SK-N-SH (cell line): ENCODE measurements at regions not wholly inside any gene's neighbourhood (a gene's known extent, or its start where the extent isn't known, plus 50 kb on each side); places are given as distances from the start of the nearest gene placed in this dataset.

Experiments used
- CTCF ChIA-PET: fragments of 300-600, 350-600 bp; formaldehyde crosslinking; extraction: SDS; loops from one replicate; lab custom pipeline; 2021; lab: Yijun Ruan, JAX
- POLR2A ChIA-PET: fragments of 350-600 bp; sonication (Branson Sonifier 250); formaldehyde crosslinking; extraction: SDS; loops from one replicate; lab custom pipeline; 2020; ENCODE audit warnings: antibody characterized with exemption, inconsistent platforms; lab: Yijun Ruan, JAX
- DNase-seq: peaks from one replicate; pipeline ENCODE4 v3.0.0; 2012
- H2AFZ ChIP-seq: fragments of 200-600 bp; sonication (generic); 2 replicates; pipeline ENCODE4 v1.8.1; 2016; ENCODE audit warnings: antibody characterized with exemption, mild to moderate bottlenecking, low read depth
- H3F3A ChIP-seq: fragments of 200-600 bp; sonication (generic); replicated peaks from 2 replicates; pipeline ENCODE3; 2016; ENCODE audit warnings: antibody characterized with exemption, mild to moderate bottlenecking; ENCODE audit not compliant: insufficient read depth
- H3K27ac ChIP-seq, 2 experiments: fragments of 200-500 bp in 1 of 2; fragments of 200-600 bp in 1 of 2; sonication (Bioruptor generic) in 1 of 2; sonication (generic), shearing (Covaris generic) in 1 of 2; 2 replicates each; pipeline versions ENCODE4 v1.5.1 to v1.6.1; 2014 to 2016; ENCODE audit warnings: low read depth in 2 of 2, inconsistent platforms in 1 of 2, low read length in 1 of 2, mild to moderate bottlenecking in 1 of 2, mixed read lengths in 1 of 2
- H3K27me3 ChIP-seq: fragments of 200-600 bp; sonication (generic), shearing (Covaris generic); 2 replicates; pipeline ENCODE4 v1.6.1; 2016; ENCODE audit warnings: mixed run types; ENCODE audit not compliant: insufficient read depth
- H3K36me3 ChIP-seq, 2 experiments: fragments of 200-500 bp in 1 of 2; fragments of 200-600 bp in 1 of 2; sonication (Bioruptor generic) in 1 of 2; sonication (generic) in 1 of 2; replicated peaks in 1 of 2; 2 replicates each; pipeline versions ENCODE3 to v1.5.1; 2014 to 2016; ENCODE audit warnings: low read length in 1 of 2, mild to moderate bottlenecking in 1 of 2; ENCODE audit not compliant: insufficient read depth in 2 of 2, control insufficient read depth in 1 of 2
- H3K4me1 ChIP-seq, 2 experiments: fragments of 200-500 bp in 1 of 2; fragments of 200-600 bp in 1 of 2; sonication (Bioruptor generic) in 1 of 2; sonication (generic), shearing (Covaris generic) in 1 of 2; 2 replicates each; pipeline versions ENCODE4 v1.5.1 to v1.6.1; 2014 to 2016; ENCODE audit warnings: low read depth in 1 of 2, low read length in 1 of 2, mixed run types in 1 of 2; ENCODE audit not compliant: insufficient read depth in 2 of 2, control insufficient read depth in 1 of 2
- H3K4me2 ChIP-seq: fragments of 200-600 bp; sonication (generic), shearing (Covaris generic); 2 replicates; pipeline ENCODE4 v1.6.1; 2017; ENCODE audit warnings: mixed run types
- H3K4me3 ChIP-seq, 2 experiments: fragments of 200-500 bp in 1 of 2; fragments of 200-600 bp in 1 of 2; sonication (Bioruptor generic) in 1 of 2; sonication (generic), shearing (Covaris generic) in 1 of 2; 2 replicates each; pipeline versions ENCODE4 v1.5.1 to v1.8.1; 2014 to 2016; ENCODE audit warnings: low read depth in 2 of 2, inconsistent platforms in 1 of 2, low read length in 1 of 2, mild to moderate bottlenecking in 1 of 2, mixed read lengths in 1 of 2, moderate library complexity in 1 of 2
- H3K79me2 ChIP-seq: fragments of 200-600 bp; sonication (generic); 2 replicates; pipeline ENCODE4 v1.8.1; 2017; ENCODE audit warnings: mild to moderate bottlenecking; ENCODE audit not compliant: insufficient read depth
- H3K9ac ChIP-seq: fragments of 200-600 bp; sonication (generic); 2 replicates; pipeline ENCODE4 v1.6.1; 2017; ENCODE audit warnings: mixed run types
- H3K9me2 ChIP-seq: fragments of 200-600 bp; sonication (generic); 2 replicates; pipeline ENCODE4 v1.6.1; 2017; ENCODE audit warnings: mixed run types
- H3K9me3 ChIP-seq: fragments of 200-600 bp; sonication (generic); 2 replicates; pipeline ENCODE4 v1.6.1; 2017; ENCODE audit warnings: mixed run types, mild to moderate bottlenecking, moderate library complexity
- H4K20me1 ChIP-seq: fragments of 200-600 bp; sonication (generic); 2 replicates; pipeline ENCODE4 v1.6.1; 2017; ENCODE audit warnings: mild to moderate bottlenecking, mixed run types; ENCODE audit not compliant: insufficient read depth
- ELF1 ChIP-seq: IDR thresholded peaks from 2 replicates; pipeline ENCODE4 v1.4.0; 2012
- EZH2phosphoT487 ChIP-seq: fragments of 200-600 bp; sonication (generic); IDR thresholded peaks from 2 replicates; pipeline ENCODE4 v1.6.1; 2017; ENCODE audit warnings: low read depth, mixed run types, mild to moderate bottlenecking, antibody characterized with exemption, moderate library complexity, borderline replicate concordance
- FOXJ3 ChIP-seq: sonication (generic); formaldehyde crosslinking; IDR thresholded peaks from 2 replicates; pipeline ENCODE4 v1.5.1; 2020; ENCODE audit warnings: mild to moderate bottlenecking, missing genetic modification reagents
- MEF2A ChIP-seq: IDR thresholded peaks from 2 replicates; pipeline ENCODE4 v1.4.0; 2012; ENCODE audit warnings: low read depth, borderline replicate concordance
- NRF1 ChIP-seq: IDR thresholded peaks from 2 replicates; pipeline ENCODE4 v1.6.1; 2012; ENCODE audit warnings: low read depth, mild to moderate bottlenecking, low read length
- RXRA ChIP-seq: IDR thresholded peaks from 2 replicates; pipeline ENCODE4 v1.4.0; 2012; ENCODE audit warnings: low read depth, mild to moderate bottlenecking, borderline replicate concordance
- SIN3A ChIP-seq: IDR thresholded peaks from 2 replicates; pipeline ENCODE4 v1.6.1; 2012; ENCODE audit warnings: low read depth, mild to moderate bottlenecking, low read length, moderate library complexity, borderline replicate concordance
- TCF12 ChIP-seq: IDR thresholded peaks from 2 replicates; pipeline ENCODE4 v1.4.0; 2012
- TEAD4 ChIP-seq: IDR thresholded peaks from 2 replicates; pipeline ENCODE4 v1.4.0; 2012; ENCODE audit warnings: mild to moderate bottlenecking, borderline replicate concordance; ENCODE audit not compliant: insufficient read depth
- YY1 ChIP-seq: IDR thresholded peaks from 2 replicates; pipeline ENCODE4 v1.4.0; 2012; ENCODE audit warnings: low read depth, mild to moderate bottlenecking
- WGBS: methylation state at CpG from one replicate; pipeline ENCODE4 v1.1.6; 2017; ENCODE audit warnings: low lambda C conversion rate; 5-methylcytosine and 5-hydroxymethylcytosine counted together
- TF ChIP-seq, protein P1 (sequence below): fragments of 150-350 bp; IDR thresholded peaks from 2 replicates; pipeline ENCODE4 v1.6.1; 2017; ENCODE audit warnings: antibody characterized with exemption, low read length, low read depth, borderline replicate concordance
- TF ChIP-seq, protein P2 (sequence below): fragments of 150-350 bp; IDR thresholded peaks from 2 replicates; pipeline ENCODE4 v1.6.1; 2016; ENCODE audit warnings: mild to moderate bottlenecking, low read depth, low read length

DNA sequence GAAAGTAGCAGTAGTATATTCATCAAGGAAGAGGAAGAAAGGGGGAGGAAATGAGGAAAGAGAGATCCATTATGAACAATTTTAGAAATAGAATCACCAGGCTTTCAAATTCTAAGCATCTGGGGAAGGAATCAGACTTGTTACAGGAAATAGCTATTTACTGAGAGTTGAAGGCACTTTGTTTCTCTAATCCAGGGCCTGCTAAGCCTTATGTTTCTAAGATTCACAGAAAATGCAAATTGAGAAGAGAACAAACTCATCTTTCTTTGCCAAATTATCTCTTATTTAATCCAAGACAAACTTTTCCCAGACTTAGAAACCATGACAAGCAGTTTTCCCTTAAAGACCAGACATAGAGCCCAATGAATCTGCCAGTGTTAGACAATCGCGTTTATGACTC, 528.0 kb upstream of the NMUR2 start:
- H3K4me2 ChIP-seq = no peak overlapping the region
- H3K4me1 ChIP-seq = no peaks in the 10 kb centered on the region
- no peak overlapping the region for H2AFZ ChIP-seq
- no peaks in the 10 kb centered on the region for H3K27me3 ChIP-seq
- DNase-seq = no peak
- no peak overlapping the region for H3K4me3 ChIP-seq
- 2% methylated on average over 2 of the region's 2 CpGs for WGBS
- no peaks in the 10 kb centered on the region for H3K36me3 ChIP-seq
- H4K20me1 ChIP-seq = no peaks in the 10 kb centered on the region
- CTCF ChIA-PET = no interaction called here
- H3K27ac ChIP-seq = no peak overlapping the region
- no peaks in the 10 kb centered on the region for H3F3A ChIP-seq
- POLR2A ChIA-PET = no interaction called here
- H3K9me3 ChIP-seq = no peaks in the 10 kb centered on the region
- no peaks in the 10 kb centered on the region for H3K79me2 ChIP-seq
- no peaks in the 10 kb centered on the region for H3K9me2 ChIP-seq
- no peak overlapping the region for H3K9ac ChIP-seq
- TF ChIP-seq RXRA (no peak), ELF1 (no peak), MEF2A (no peak), TCF12 (no peak)
- TF ChIP-seq, protein P1, sequence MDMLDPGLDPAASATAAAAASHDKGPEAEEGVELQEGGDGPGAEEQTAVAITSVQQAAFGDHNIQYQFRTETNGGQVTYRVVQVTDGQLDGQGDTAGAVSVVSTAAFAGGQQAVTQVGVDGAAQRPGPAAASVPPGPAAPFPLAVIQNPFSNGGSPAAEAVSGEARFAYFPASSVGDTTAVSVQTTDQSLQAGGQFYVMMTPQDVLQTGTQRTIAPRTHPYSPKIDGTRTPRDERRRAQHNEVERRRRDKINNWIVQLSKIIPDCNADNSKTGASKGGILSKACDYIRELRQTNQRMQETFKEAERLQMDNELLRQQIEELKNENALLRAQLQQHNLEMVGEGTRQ = no peak

- Histone ChIP-seq H3F3A (no peaks in the 10 kb centered on the region), H3K9me2 (no peaks in the 10 kb centered on the region), H3K36me3 (no peaks in the 10 kb centered on the region), H2AFZ (no peak overlapping the region), H3K4me2 (no peak overlapping the region), H3K9me3 (no peaks in the 10 kb centered on the region), H3K27ac (no peak overlapping the region), H3K27me3 (no peaks in the 10 kb centered on the region), H3K79me2 (no peaks in the 10 kb centered on the region), H3K9ac (no peak overlapping the region), H3K4me3 (no peak overlapping the region), H3K4me1 (no peaks in the 10 kb centered on the region), H4K20me1 (no peaks in the 10 kb centered on the region)
- 8% methylated on average over 1 of the region's 1 CpG for WGBS
- DNase-seq = no peak
- no peak for TF ChIP-seq NRF1
- TF ChIP-seq FOXJ3 (CRISPR knock-in tag) = no peak
- ChIA-PET POLR2A (no interaction called here), CTCF (no interaction called here)
Measured at GRCh38 chr5:152938630-152939029, 533.6 kb upstream of the NMUR2 start.

DNA sequence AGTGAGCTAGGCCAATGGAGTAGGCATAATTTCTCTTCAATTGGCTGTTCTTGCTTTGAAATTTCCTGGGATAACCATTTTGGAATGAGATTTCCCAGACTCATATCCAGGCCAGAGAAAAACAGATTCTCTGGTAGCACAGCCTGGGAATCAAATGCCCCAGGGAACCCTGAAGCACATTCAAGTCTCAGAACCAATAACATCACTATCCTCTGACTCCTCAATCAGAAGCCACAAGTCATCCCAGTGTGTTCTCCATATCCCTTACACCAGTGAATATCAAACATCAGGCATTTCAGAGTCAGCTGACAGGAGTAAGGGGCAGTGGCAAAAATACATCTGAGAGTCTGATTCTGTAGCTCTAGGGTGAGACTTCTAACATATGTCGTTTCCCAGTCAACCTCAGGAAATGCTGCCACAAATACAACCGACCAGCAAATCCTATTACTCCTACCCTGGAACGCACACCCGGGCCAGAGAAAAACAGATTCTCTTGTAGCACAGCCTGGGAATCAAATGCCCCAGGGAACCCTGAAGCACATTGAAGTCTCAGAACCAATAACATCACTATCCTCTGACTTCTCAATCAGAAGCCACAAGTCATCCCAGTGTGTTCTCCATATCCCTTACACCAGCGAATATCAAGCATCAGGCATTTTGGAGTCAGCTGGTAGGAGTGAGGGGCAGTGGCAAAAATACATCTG, 537.7 kb upstream of the NMUR2 start:
- H3F3A ChIP-seq = no peaks in the 10 kb centered on the region
- no peak for DNase-seq
- no peaks in the 10 kb centered on the region for H3K27me3 ChIP-seq
- no peak overlapping the region for H3K27ac ChIP-seq
- no peaks in the 10 kb centered on the region for H3K4me1 ChIP-seq
- H3K9me3 ChIP-seq = no peaks in the 10 kb centered on the region
- CTCF ChIA-PET = no interaction called here
- H2AFZ ChIP-seq = no peak overlapping the region
- H4K20me1 ChIP-seq = no peaks in the 10 kb centered on the region
- no peak for TF ChIP-seq EZH2phosphoT487
- TF ChIP-seq MEF2A = no peak
- TF ChIP-seq YY1 = no peak
- TF ChIP-seq TEAD4 = no peak
- no peak for TF ChIP-seq SIN3A
- TF ChIP-seq, protein P2, sequence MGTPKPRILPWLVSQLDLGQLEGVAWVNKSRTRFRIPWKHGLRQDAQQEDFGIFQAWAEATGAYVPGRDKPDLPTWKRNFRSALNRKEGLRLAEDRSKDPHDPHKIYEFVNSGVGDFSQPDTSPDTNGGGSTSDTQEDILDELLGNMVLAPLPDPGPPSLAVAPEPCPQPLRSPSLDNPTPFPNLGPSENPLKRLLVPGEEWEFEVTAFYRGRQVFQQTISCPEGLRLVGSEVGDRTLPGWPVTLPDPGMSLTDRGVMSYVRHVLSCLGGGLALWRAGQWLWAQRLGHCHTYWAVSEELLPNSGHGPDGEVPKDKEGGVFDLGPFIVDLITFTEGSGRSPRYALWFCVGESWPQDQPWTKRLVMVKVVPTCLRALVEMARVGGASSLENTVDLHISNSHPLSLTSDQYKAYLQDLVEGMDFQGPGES = no peak
- H3K4me2 ChIP-seq = no peak overlapping the region
- H3K9me2 ChIP-seq = no peaks in the 10 kb centered on the region
- H3K4me3 ChIP-seq = no peak overlapping the region
- WGBS = 0% methylated on average over 5 of the region's 5 CpGs
- no peaks in the 10 kb centered on the region for H3K36me3 ChIP-seq
- POLR2A ChIA-PET = no interaction called here
- H3K9ac ChIP-seq = no peak overlapping the region
- no peaks in the 10 kb centered on the region for H3K79me2 ChIP-seq
